Activated CD8-positive, alpha-beta T cell treated with anti-CD3 and anti-CD28 coated beads for 36 hours (primary cell): ENCODE measurements at regions not wholly inside any gene's neighbourhood (a gene's known extent, or its start where the extent isn't known, plus 50 kb on each side); places are given as distances from the start of the nearest gene placed in this dataset.
"Not testable (repeated sequence)": the region's sequence is repeated elsewhere in the genome, so short reads cannot be mapped to it uniquely, and the experiment has no call there.

Experiments used
- ATAC-seq: fragments of 200-7000 bp; cut with Tn5 transposase; one replicate; pipeline ENCODE4 v1.10.0; 2021; ENCODE audit warnings: mild to moderate bottlenecking, moderate library complexity
- CTCF ChIA-PET: fragments of 350-600 bp; sonication (Branson Sonifier 250); formaldehyde crosslinking; loops from one replicate; lab custom pipeline; 2021; ENCODE audit warnings: antibody characterized with exemption; lab: Charles Lee
- POLR2A ChIA-PET: fragments of 350-600 bp; sonication (Branson Sonifier 250); formaldehyde crosslinking; loops from one replicate; lab custom pipeline; 2021; ENCODE audit warnings: antibody characterized with exemption; lab: Charles Lee
- DNase-seq: peaks from one replicate; pipeline ENCODE4 v3.0.0-alpha.2; 2020
- H3K27ac Mint-ChIP-seq: one replicate; pipeline ENCODE4 v1.8.0; 2021; ENCODE audit warnings: mild to moderate bottlenecking, mixed read lengths
- H3K27me3 Mint-ChIP-seq: one replicate; pipeline ENCODE4 v1.8.0; 2021; ENCODE audit warnings: mixed read lengths
- H3K36me3 Mint-ChIP-seq: one replicate; pipeline ENCODE4 v1.8.0; 2021; ENCODE audit warnings: low read depth, mixed read lengths
- H3K4me1 Mint-ChIP-seq: one replicate; pipeline ENCODE4 v1.8.0; 2021; ENCODE audit warnings: low read depth, mixed read lengths
- H3K4me3 Mint-ChIP-seq: one replicate; pipeline ENCODE4 v1.8.0; 2021; ENCODE audit warnings: mild to moderate bottlenecking, moderate library complexity, mixed read lengths
- H3K9me3 Mint-ChIP-seq: one replicate; pipeline ENCODE4 v1.8.0; 2021; ENCODE audit warnings: mixed read lengths
- intact Hi-C: fragments of 100-400 bp; cut with micrococcal nuclease; formaldehyde crosslinking; loops from one replicate; pipeline ENCODE4 v1.10.0; 2022
- TF ChIP-seq, protein P1 (sequence below): fragments of 200-600 bp; IDR thresholded peaks from one replicate; pipeline ENCODE4 v1.8.0; 2022; ENCODE audit warnings: antibody characterized with exemption, mild to moderate bottlenecking

DNA sequence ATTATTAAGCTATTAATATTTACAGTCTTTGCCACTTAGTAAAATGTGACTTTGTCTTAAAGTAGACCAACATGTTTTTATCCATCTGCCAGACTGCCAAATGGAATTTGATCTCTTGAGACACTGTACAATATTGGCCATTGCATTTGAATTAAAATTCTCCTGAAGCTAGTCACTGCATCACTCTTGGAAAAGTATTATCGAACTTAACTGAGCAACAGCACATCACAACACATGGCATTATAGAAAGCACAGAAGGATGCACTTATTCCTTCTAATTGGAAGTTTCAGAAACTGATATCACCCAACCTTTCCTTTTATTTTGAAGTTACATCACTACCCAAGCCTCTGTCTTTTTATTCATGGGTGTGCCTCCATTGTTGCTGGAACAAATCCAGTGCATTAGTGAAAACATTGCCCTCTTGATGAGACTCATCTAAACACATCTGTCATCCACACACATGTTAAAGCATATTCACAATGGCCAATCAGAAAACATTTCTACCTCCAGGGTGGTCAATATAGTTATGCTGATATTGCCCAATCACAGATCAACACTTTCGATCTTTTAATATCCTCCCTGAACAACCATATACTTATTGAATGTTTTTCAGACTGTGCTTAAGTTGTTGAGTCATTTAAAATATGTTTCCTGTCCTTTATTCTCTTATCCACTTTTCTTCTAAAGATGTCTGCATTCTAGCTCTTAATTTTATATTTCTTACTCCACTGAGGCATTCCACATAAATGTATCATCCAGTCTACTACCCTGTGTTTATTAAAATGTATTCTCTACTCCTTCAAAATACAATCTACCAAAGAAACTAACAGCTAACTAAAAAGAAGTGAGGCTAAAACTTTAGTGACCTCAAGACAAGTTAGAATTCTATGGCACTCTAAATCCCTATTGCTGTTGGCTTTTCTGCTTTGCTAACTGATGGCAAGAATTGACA, 535.0 kb downstream of the RFPL4B start:
- TF ChIP-seq, protein P1, sequence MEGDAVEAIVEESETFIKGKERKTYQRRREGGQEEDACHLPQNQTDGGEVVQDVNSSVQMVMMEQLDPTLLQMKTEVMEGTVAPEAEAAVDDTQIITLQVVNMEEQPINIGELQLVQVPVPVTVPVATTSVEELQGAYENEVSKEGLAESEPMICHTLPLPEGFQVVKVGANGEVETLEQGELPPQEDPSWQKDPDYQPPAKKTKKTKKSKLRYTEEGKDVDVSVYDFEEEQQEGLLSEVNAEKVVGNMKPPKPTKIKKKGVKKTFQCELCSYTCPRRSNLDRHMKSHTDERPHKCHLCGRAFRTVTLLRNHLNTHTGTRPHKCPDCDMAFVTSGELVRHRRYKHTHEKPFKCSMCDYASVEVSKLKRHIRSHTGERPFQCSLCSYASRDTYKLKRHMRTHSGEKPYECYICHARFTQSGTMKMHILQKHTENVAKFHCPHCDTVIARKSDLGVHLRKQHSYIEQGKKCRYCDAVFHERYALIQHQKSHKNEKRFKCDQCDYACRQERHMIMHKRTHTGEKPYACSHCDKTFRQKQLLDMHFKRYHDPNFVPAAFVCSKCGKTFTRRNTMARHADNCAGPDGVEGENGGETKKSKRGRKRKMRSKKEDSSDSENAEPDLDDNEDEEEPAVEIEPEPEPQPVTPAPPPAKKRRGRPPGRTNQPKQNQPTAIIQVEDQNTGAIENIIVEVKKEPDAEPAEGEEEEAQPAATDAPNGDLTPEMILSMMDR, result no peak
- H3K27me3 Mint-ChIP-seq, result no peaks in the 10 kb centered on the region
- H3K27ac Mint-ChIP-seq, result no peak overlapping the region
- ATAC-seq (no peak), DNase-seq (no peak)
- POLR2A ChIA-PET, result no interaction called here
- H3K4me3 Mint-ChIP-seq, result no peak overlapping the region
- intact Hi-C loops, result no loop called here
- H3K4me1 Mint-ChIP-seq, result no peaks in the 10 kb centered on the region
- no peaks in the 10 kb centered on the region for H3K9me3 Mint-ChIP-seq
- no peaks in the 10 kb centered on the region for H3K36me3 Mint-ChIP-seq
- CTCF ChIA-PET, result interaction anchor here (1.2 kb wide), 1 partner anchor 977 kb away, joined by 3 read pairs; no protein-coding TSS in a partner anchor

DNA sequence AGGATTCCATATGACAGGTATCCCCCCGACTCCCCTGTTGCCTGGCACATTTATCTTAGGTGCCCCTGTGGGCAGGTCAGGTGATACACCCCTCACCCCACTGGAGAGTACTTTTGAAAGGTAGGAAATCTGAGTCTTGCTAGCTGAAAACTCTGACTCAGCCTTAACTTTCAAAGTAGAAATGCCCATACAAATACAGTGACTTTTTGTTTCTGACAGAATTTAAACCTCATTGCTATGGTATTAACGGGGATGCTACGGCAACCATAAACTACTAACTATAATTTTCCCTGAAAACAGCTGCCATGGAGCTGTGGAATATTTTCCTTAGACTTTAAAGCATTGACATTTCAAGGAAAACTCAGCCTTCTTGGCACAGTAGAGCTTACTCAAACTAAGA, 536.0 kb downstream of the RFPL4B start:
- Mint-ChIP-seq H3K4me3 (no peak overlapping the region), H3K27ac (no peak overlapping the region), H3K36me3 (no peaks in the 10 kb centered on the region), H3K27me3 (no peaks in the 10 kb centered on the region), H3K9me3 (no peaks in the 10 kb centered on the region), H3K4me1 (no peaks in the 10 kb centered on the region)
- intact Hi-C loops, result no loop called here
- DNase-seq, result no peak
- ATAC-seq, result no peak
- POLR2A ChIA-PET, result no interaction called here
- TF ChIP-seq, protein P1, result no peak
- CTCF ChIA-PET, result no interaction called here

DNA sequence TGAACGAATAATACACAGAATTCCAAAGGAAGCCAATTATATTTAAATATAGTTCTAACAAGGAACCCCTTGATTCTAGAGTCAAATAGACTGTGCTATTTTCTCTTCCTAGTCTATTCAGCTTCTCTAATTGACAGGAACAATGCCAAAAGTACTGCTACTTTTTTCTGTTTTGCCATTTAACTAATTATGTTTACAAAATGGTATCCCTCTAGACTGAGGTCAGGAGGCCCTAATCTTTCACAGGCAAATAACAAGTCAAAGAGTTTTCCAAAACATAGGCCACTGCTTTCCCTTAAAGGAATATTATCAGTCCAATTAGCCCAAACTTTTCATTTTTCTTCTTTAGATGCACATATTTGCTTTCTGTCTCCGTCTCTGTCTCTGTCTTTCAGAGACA, 539.3 kb downstream of the RFPL4B start:
- ChIA-PET POLR2A (no interaction called here), CTCF (no interaction called here)
- no peaks in the 10 kb centered on the region for H3K27me3 Mint-ChIP-seq
- H3K36me3 Mint-ChIP-seq, result no peaks in the 10 kb centered on the region
- no peak overlapping the region for H3K4me3 Mint-ChIP-seq
- H3K4me1 Mint-ChIP-seq, result no peaks in the 10 kb centered on the region
- DNase-seq (no peak), ATAC-seq (no peak)
- H3K9me3 Mint-ChIP-seq, result no peaks in the 10 kb centered on the region
- H3K27ac Mint-ChIP-seq, result no peak overlapping the region
- intact Hi-C loops, result no loop called here
- TF ChIP-seq, protein P1, result no peak

DNA sequence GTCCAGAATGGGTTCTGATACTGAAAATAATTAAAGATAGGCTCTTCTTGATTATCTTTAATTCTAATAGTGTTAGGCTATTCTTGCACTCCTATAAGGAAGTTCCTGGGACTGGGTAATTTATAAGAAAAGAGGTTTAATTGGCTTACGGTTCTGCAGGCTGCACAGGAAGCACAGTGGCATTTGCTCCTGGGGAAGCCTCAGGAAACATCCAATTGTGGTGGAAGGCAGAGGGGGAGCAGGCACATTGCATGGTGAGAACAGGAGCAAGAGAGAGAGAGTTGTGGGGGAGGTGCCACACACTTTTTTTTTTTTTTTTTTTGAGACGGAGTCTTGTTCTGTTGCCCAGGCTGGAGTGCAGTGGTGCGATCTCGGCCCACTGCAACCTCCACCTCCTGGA, 540.3 kb downstream of the RFPL4B start:
- H3K4me3 Mint-ChIP-seq, H3K27ac Mint-ChIP-seq, H3K27me3 Mint-ChIP-seq, CTCF ChIA-PET, DNase-seq, H3K36me3 Mint-ChIP-seq, H3K9me3 Mint-ChIP-seq, H3K4me1 Mint-ChIP-seq, ATAC-seq, POLR2A ChIA-PET, intact Hi-C loops: not testable (repeated sequence)

DNA sequence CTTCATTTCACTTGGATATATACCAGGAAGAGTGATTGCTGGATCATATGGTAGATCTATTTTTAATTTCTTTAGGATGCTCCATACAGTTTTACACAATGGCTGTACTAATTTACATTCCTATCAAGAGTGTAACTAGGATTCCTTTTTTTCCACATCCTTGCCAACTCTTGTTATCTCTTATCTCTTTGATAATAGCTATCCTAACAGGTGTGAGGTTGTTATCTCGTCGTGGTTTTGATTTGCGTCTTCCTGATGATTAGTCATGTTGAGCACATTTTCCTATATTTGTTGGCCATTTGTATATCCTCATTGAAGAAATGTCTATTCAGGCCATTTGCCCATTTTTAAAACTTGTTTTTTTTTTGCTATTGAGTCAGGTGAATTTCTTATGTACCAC, 552.4 kb downstream of the RFPL4B start:
- Mint-ChIP-seq H3K9me3 (peaks cover 7% of the 10 kb centered on the region), H3K4me1 (no peaks in the 10 kb centered on the region), H3K27me3 (no peaks in the 10 kb centered on the region), H3K36me3 (no peaks in the 10 kb centered on the region), H3K27ac (no peak overlapping the region), H3K4me3 (no peak overlapping the region)
- ATAC-seq (no peak), DNase-seq (no peak)
- ChIA-PET POLR2A (no interaction called here), CTCF (no interaction called here)
- intact Hi-C loops, result no loop called here
- TF ChIP-seq, protein P1, result no peak
